IMR-90 (cell line): ENCODE measurements at regions not wholly inside any gene's neighbourhood (a gene's known extent, or its start where the extent isn't known, plus 50 kb on each side); places are given as distances from the start of the nearest gene placed in this dataset.

Experiments used
- ATAC-seq: fragments of 200-7000 bp; cut with Tn5 transposase; 2 replicates; pipeline ENCODE4 v1.9.1; 2020; ENCODE audit warnings: low read depth, mild to moderate bottlenecking, moderate library complexity
- BruUV-seq: library from RNA; stranded (reverse); fragments of 400-500 nt; replicated peaks from 2 replicates; lab custom pipeline; 2021; lab: Mats Ljungman, UMichigan
- CTCF ChIA-PET: fragments of 300-600 bp; formaldehyde crosslinking; extraction: SDS; loops from one replicate; lab custom pipeline; 2021; ENCODE audit warnings: antibody characterized with exemption; lab: Yijun Ruan, JAX
- POLR2A ChIA-PET: fragments of 300-600 bp; sonication (Branson Sonifier 250); formaldehyde crosslinking; loops from one replicate; lab custom pipeline; 2022; ENCODE audit warnings: antibody characterized with exemption; ENCODE audit not compliant: unreplicated experiment; lab: Charles Lee
- DNase-seq: peaks from one replicate; pipeline ENCODE4 v3.0.0; 2013
- H2AFZ ChIP-seq: replicated peaks from 2 replicates; pipeline ENCODE3; 2013; ENCODE audit warnings: low read length, mild to moderate bottlenecking; ENCODE audit not compliant: poor library complexity
- H2AK5ac ChIP-seq: 2 replicates; pipeline ENCODE4 v1.6.1; 2013; ENCODE audit warnings: low read depth, low read length, inconsistent platforms
- H2AK9ac ChIP-seq: replicated peaks from 2 replicates; pipeline ENCODE3; 2013; ENCODE audit warnings: mild to moderate bottlenecking, low read depth, low read length, moderate library complexity; ENCODE audit not compliant: poor library complexity
- H2BK120ac ChIP-seq: 2 replicates; pipeline ENCODE4 v1.6.1; 2013; ENCODE audit warnings: low read depth, low read length, inconsistent platforms
- H2BK15ac ChIP-seq: 3 replicates; pipeline ENCODE4 v1.6.1; 2013; ENCODE audit warnings: low read depth, low read length, inconsistent platforms
- H2BK20ac ChIP-seq: 2 replicates; pipeline ENCODE4 v1.6.1; 2013; ENCODE audit warnings: low read depth, mild to moderate bottlenecking, inconsistent platforms, low read length, moderate library complexity
- H2BK5ac ChIP-seq: 2 replicates; pipeline ENCODE4 v1.6.1; 2013; ENCODE audit warnings: mild to moderate bottlenecking, low read depth, low read length, inconsistent platforms; ENCODE audit not compliant: poor library complexity, severe bottlenecking
- H3K14ac ChIP-seq: replicated peaks from 2 replicates; pipeline ENCODE4 v1.6.1; 2013; ENCODE audit warnings: low read depth, low read length, inconsistent platforms
- H3K18ac ChIP-seq: 2 replicates; pipeline ENCODE4 v1.6.1; 2013; ENCODE audit warnings: low read depth, low read length, control low read depth
- H3K23ac ChIP-seq: 2 replicates; pipeline ENCODE4 v1.6.1; 2013; ENCODE audit warnings: low read depth, low read length, inconsistent platforms
- H3K27ac ChIP-seq: 2 replicates; pipeline ENCODE4 v1.5.1; 2013; ENCODE audit warnings: mild to moderate bottlenecking, control low read depth, low read length; ENCODE audit not compliant: insufficient read depth
- H3K27me3 ChIP-seq: 2 replicates; pipeline ENCODE4 v1.6.1; 2013; ENCODE audit warnings: low read length; ENCODE audit not compliant: control insufficient read depth, insufficient read depth
- H3K36me3 ChIP-seq: 2 replicates; pipeline ENCODE4 v1.6.1; 2013; ENCODE audit warnings: low read length, mixed read lengths; ENCODE audit not compliant: control insufficient read depth, insufficient read depth
- H3K4ac ChIP-seq: 2 replicates; pipeline ENCODE4 v1.6.1; 2013; ENCODE audit warnings: low read depth, low read length, inconsistent platforms
- H3K4me1 ChIP-seq: 2 replicates; pipeline ENCODE4 v1.6.1; 2013; ENCODE audit warnings: low read length, mixed read lengths; ENCODE audit not compliant: control insufficient read depth, insufficient read depth
- H3K4me2 ChIP-seq: 2 replicates; pipeline ENCODE4 v1.6.1; 2013; ENCODE audit warnings: low read depth, mild to moderate bottlenecking, control low read depth, low read length, moderate library complexity
- H3K4me3 ChIP-seq: 2 replicates; pipeline ENCODE4 v1.5.1; 2013; ENCODE audit warnings: low read depth, mild to moderate bottlenecking, control low read depth, low read length, moderate library complexity; ENCODE audit not compliant: insufficient read depth
- H3K56ac ChIP-seq: 2 replicates; pipeline ENCODE4 v1.6.1; 2013; ENCODE audit warnings: low read length, inconsistent platforms; ENCODE audit not compliant: insufficient read depth; ENCODE audit errors: extremely low read depth
- H3K79me1 ChIP-seq, 2 experiments: 2 replicates each; pipeline ENCODE4 v1.6.1; 2013; ENCODE audit warnings: low read length in 2 of 2, inconsistent platforms in 1 of 2, low read depth in 1 of 2
- H3K9ac ChIP-seq: 2 replicates; pipeline ENCODE4 v1.6.1; 2013; ENCODE audit warnings: low read depth, low read length, control low read depth
- H3K9me1 ChIP-seq: 2 replicates; pipeline ENCODE4 v1.6.1; 2013; ENCODE audit warnings: low read length, inconsistent platforms; ENCODE audit not compliant: insufficient read depth
- H3K9me3 ChIP-seq: 2 replicates; pipeline ENCODE4 v1.6.1; 2013; ENCODE audit warnings: low read length; ENCODE audit not compliant: control insufficient read depth, insufficient read depth
- H4K20me1 ChIP-seq: 2 replicates; pipeline ENCODE4 v1.6.1; 2013; ENCODE audit warnings: low read length, inconsistent platforms; ENCODE audit not compliant: insufficient read depth
- H4K5ac ChIP-seq: 2 replicates; pipeline ENCODE4 v1.6.1; 2013; ENCODE audit warnings: mild to moderate bottlenecking, low read depth, low read length, control low read depth
- H4K8ac ChIP-seq, 2 experiments: 2 replicates each; pipeline ENCODE4 v1.6.1; 2013; ENCODE audit warnings: low read depth in 2 of 2, low read length in 2 of 2, control low read depth in 1 of 2, inconsistent platforms in 1 of 2
- H4K91ac ChIP-seq: 2 replicates; pipeline ENCODE4 v1.6.1; 2013; ENCODE audit warnings: low read depth, low read length, inconsistent platforms; ENCODE audit not compliant: insufficient read depth
- CEBPB ChIP-seq: IDR thresholded peaks from 2 replicates; pipeline ENCODE4 v1.6.1; 2012; ENCODE audit warnings: low read depth, low read length, improper control_type of control experiment
- WGBS, 2 experiments: methylation state at CpG; one replicate each; pipeline versions ENCODE4 v1.1.5 to v1.1.7; 2013; ENCODE audit warnings: missing lambda C conversion rate in 2 of 2; ENCODE audit not compliant: insufficient read length in 1 of 2; ENCODE audit errors: extremely low coverage in 2 of 2; 5-methylcytosine and 5-hydroxymethylcytosine counted together
- dilution Hi-C: fragments of 300-500 bp; cut with HindIII; formaldehyde crosslinking; loops from one replicate; pipeline ENCODE4 v1.14.3; 2018; ENCODE audit warnings: low sequenced_read_pairs; ENCODE audit not compliant: unreplicated experiment
- in situ Hi-C: fragments of 300-500 bp; cut with MboI; formaldehyde crosslinking; loops from 3 replicates; pipeline ENCODE4 v1.14.3; 2019; ENCODE audit warnings: low sequenced_read_pairs, inconsistent platforms, mixed read lengths
- intact Hi-C: fragments of 100-400 bp; cut with micrococcal nuclease; formaldehyde crosslinking; loops from 2 replicates; pipeline ENCODE4 v1.10.0; 2022

DNA sequence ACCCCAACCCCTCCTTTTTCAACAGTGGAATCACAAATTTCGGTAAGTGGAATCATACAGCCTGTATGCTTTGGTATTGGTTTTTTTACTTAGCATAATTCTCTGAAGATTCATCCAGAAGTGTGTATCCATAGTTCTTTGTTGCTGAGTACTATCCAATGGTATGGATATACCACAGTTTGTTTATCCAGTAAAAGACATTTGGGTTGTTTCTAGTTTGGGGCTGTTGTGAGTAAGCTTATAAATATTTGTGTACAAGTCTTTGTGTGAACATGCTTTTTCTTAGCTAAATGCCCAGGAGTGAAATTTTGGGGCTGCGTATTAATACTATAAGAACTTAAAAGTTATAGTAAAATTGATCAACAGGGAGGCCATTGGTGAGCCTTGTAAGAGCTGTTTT is 57.5 kb upstream of the GC start:
- WGBS, 2 experiments = no CpG with 5 or more reads among the region's 2 CpGs
- no peaks in the 10 kb centered on the region for H3K9me3 ChIP-seq
- in situ Hi-C loops = no loop called here
- H4K20me1 ChIP-seq = no peaks in the 10 kb centered on the region
- TF ChIP-seq CEBPB = no peak
- H3K56ac ChIP-seq = no peak overlapping the region
- no peak overlapping the region for H2BK15ac ChIP-seq
- H2AK5ac ChIP-seq = no peak overlapping the region
- H3K18ac ChIP-seq = no peak overlapping the region
- no peaks in the 10 kb centered on the region for H3K9me1 ChIP-seq
- no peak overlapping the region for H2BK120ac ChIP-seq
- no peaks in the 10 kb centered on the region for H3K79me1 ChIP-seq
- dilution Hi-C loops = no loop called here
- no peak overlapping the region for H3K4ac ChIP-seq
- CTCF ChIA-PET = no interaction called here
- no peak overlapping the region for H4K8ac ChIP-seq
- no peak overlapping the region for H3K27ac ChIP-seq
- H3K23ac ChIP-seq = no peak overlapping the region
- H3K14ac ChIP-seq = no peak overlapping the region
- no peak for DNase-seq
- no peak overlapping the region for H4K5ac ChIP-seq
- no peaks in the 10 kb centered on the region for H3K4me1 ChIP-seq
- no peak overlapping the region for H4K91ac ChIP-seq
- intact Hi-C loops = no loop called here
- no peak overlapping the region for H3K9ac ChIP-seq
- no peak for ATAC-seq
- no peak overlapping the region for H2BK20ac ChIP-seq
- H2BK5ac ChIP-seq = no peak overlapping the region
- no TSS peak for BruUV-seq
- H2AFZ ChIP-seq = no peak overlapping the region
- no peaks in the 10 kb centered on the region for H3K27me3 ChIP-seq
- no peak overlapping the region for H3K4me2 ChIP-seq
- no peak overlapping the region for H2AK9ac ChIP-seq
- no peaks in the 10 kb centered on the region for H3K36me3 ChIP-seq
- H3K4me3 ChIP-seq = no peak overlapping the region
- POLR2A ChIA-PET = no interaction called here
